IMR-90 (cell line): ENCODE measurements at regions not wholly inside any gene's neighbourhood (a gene's known extent, or its start where the extent isn't known, plus 50 kb on each side); places are given as distances from the start of the nearest gene placed in this dataset.

Source experiments
- BHLHE40 ChIP-seq: fragments of 150-350 bp; IDR thresholded peaks from 2 replicates; pipeline ENCODE4 v1.6.1; 2016; ENCODE audit warnings: mild to moderate bottlenecking, low read depth, low read length
- CEBPB ChIP-seq: IDR thresholded peaks from 2 replicates; pipeline ENCODE4 v1.6.1; 2012; ENCODE audit warnings: low read depth, low read length, improper control_type of control experiment
- CHD1 ChIP-seq: IDR thresholded peaks from 2 replicates; pipeline ENCODE4 v1.6.1; 2012; ENCODE audit warnings: low read depth, low read length, improper control_type of control experiment
- CTCF ChIP-seq: conservative IDR thresholded peaks from 2 replicates; pipeline ENCODE4 v1.5.1; 2012; ENCODE audit warnings: mild to moderate bottlenecking, low read depth, low read length, improper control_type of control experiment
- ELK1 ChIP-seq: fragments of 150-350 bp; IDR thresholded peaks from 2 replicates; pipeline ENCODE4 v1.6.1; 2016; ENCODE audit warnings: low read depth, mild to moderate bottlenecking, low read length, moderate library complexity, borderline replicate concordance
- FOS ChIP-seq: fragments of 150-350 bp; IDR thresholded peaks from 2 replicates; pipeline ENCODE4 v1.6.1; 2016; ENCODE audit warnings: low read depth, low read length
- MAFK ChIP-seq: IDR thresholded peaks from 2 replicates; pipeline ENCODE4 v1.6.1; 2012; ENCODE audit warnings: low read depth, low read length, improper control_type of control experiment
- MXI1 ChIP-seq: IDR thresholded peaks from 2 replicates; pipeline ENCODE4 v1.6.1; 2012; ENCODE audit warnings: low read depth, mild to moderate bottlenecking, low read length, moderate library complexity, borderline replicate concordance
- POLR2A ChIP-seq: IDR thresholded peaks from 2 replicates; pipeline ENCODE4 v1.6.1; 2012; ENCODE audit warnings: mild to moderate bottlenecking, low read depth, low read length
- RAD21 ChIP-seq: IDR thresholded peaks from 2 replicates; pipeline ENCODE4 v1.6.1; 2012; ENCODE audit warnings: low read length, improper control_type of control experiment
- RCOR1 ChIP-seq: IDR thresholded peaks from 2 replicates; pipeline ENCODE4 v1.6.1; 2012; ENCODE audit warnings: mild to moderate bottlenecking, low read length, improper control_type of control experiment; ENCODE audit not compliant: insufficient replicate concordance
- SMC3 ChIP-seq: fragments of 150-350 bp; IDR thresholded peaks from 2 replicates; pipeline ENCODE4 v1.6.1; 2016; ENCODE audit warnings: low read depth, mild to moderate bottlenecking, antibody characterized with exemption, low read length, moderate library complexity

GRCh38 chr3:18024715-18025114 lies 282.3 kb upstream of the TBC1D5 start:
- TF ChIP-seq CTCF (no peak), RAD21 (no peak), ELK1 (no peak), MXI1 (no peak), POLR2A (no peak), CEBPB (no peak), CHD1 (no peak), FOS (no peak), BHLHE40 (no peak), RCOR1 (no peak), SMC3 (no peak), MAFK (no peak)
